ENCODE measurements at regions not wholly inside any gene's neighbourhood (a gene's known extent, or its start where the extent isn't known, plus 50 kb on each side); places are given as distances from the start of the nearest gene placed in this dataset.

DNA sequence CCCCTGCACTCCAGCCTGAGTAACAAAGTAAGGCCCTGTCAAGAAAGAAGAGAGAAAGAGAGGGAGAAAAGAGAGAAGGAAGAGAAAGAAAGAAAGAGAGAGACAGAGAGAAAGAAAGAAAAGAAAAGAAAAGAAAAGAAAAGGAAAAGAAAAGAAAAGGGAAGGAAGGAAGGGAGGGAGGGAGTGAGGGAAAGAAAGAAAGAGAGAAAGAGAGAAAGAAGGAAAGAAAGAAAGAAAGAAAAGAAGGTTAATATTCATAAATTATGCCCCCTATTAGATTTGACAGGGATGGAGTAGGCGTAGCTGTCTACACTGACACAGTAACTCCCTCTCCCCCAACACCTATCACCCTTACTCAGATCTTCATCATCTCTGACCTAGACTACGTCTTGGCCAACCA is 202.3 kb downstream of the SP3 start:
- no peak for DNase-seq (ENCODE audit: low read depth)
- H3K4me3 ChIP-seq (ENCODE audit: low read depth, low read length) = no peak overlapping the region
- TF ChIP-seq, protein P1, sequence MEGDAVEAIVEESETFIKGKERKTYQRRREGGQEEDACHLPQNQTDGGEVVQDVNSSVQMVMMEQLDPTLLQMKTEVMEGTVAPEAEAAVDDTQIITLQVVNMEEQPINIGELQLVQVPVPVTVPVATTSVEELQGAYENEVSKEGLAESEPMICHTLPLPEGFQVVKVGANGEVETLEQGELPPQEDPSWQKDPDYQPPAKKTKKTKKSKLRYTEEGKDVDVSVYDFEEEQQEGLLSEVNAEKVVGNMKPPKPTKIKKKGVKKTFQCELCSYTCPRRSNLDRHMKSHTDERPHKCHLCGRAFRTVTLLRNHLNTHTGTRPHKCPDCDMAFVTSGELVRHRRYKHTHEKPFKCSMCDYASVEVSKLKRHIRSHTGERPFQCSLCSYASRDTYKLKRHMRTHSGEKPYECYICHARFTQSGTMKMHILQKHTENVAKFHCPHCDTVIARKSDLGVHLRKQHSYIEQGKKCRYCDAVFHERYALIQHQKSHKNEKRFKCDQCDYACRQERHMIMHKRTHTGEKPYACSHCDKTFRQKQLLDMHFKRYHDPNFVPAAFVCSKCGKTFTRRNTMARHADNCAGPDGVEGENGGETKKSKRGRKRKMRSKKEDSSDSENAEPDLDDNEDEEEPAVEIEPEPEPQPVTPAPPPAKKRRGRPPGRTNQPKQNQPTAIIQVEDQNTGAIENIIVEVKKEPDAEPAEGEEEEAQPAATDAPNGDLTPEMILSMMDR (IDR thresholded peaks at IDR 0.05; ENCODE audit: insufficient read depth, low read length) = no peak

DNA sequence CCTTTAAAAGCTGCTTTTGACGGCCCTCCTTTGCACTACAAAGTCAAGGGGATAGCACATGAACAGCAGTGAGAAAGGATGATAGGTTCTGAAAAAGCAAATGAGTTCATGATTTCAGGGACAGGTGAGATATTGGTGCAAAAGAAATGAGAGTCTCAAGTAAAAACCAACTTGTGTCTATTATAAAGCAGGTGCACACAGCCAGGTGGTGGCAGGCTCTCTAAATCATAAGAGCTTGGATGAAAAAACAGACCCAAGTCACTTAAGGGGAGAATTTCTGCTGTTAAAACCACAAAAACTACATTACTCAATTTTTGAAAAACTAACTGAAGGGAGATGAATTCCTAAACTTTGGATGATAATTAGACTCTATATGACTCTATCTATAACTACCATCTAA is 201.5 kb downstream of the SP3 start:
- no peak for DNase-seq (ENCODE audit: low read depth)
- TF ChIP-seq, protein P1 (IDR thresholded peaks at IDR 0.05; ENCODE audit: insufficient read depth, low read length) = no peak
- H3K4me3 ChIP-seq (ENCODE audit: low read depth, low read length) = no peak overlapping the region

DNA sequence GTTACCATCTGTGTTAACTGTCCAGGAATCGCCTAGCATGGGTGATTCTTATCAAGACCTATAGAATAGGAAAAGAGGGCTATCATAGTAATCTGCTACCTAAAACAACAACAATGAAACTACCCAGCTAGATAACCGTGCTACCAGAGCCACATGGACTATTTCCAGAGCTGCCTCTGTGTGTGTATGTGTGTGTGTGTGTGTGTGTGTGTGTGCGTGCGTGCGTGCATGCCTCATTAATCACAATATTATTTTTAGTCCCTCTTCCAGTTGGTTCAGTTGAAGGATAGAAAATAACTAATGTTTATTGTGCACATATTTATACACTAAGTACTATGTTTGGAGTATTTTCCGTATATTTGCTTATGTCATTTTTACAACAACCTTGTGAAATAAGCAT is 201.1 kb downstream of the SP3 start:
- TF ChIP-seq, protein P1 (IDR thresholded peaks at IDR 0.05; ENCODE audit: insufficient read depth, low read length) = no peak
- DNase-seq (ENCODE audit: low read depth) = no peak
- H3K4me3 ChIP-seq (ENCODE audit: low read depth, low read length) = no peak overlapping the region

DNA sequence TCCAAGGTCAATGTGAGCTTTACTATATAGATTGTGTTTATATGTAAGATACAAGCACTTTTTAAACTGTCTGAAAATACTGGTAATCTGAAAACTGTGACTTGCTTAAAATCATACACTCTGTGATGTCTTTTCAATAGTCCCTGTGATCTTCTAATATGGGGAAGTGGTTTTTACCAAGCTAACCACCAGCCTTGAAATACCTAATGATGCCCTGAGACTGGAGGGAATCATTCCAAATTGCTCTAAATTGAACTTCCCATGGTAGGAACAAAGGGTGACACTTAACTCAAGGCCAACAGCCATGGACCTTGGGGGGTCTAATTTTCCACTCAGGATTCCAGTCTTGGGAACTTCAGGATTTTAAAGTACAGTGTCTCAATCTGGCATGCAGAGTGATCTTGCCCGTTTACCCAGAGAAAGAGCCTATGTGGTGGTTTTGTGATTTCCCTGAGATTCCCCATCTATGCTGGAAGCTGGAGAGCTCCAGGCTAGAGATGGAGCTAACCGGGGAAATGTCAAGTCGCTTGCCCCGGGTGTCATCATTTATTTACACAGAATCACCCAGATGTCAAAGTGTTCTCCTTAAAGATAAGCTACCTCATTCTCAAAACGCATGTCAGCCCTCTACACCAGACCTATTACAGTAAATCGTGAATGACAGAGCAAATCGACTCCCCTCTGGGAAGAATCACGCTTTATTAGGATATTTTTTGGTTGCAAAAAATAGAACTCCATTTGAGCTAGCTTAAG is 198.5 kb downstream of the SP3 start:
- no peak for DNase-seq (ENCODE audit: low read depth)
- TF ChIP-seq, protein P1 (IDR thresholded peaks at IDR 0.05; ENCODE audit: insufficient read depth, low read length) = no peak
- no peak overlapping the region for H3K4me3 ChIP-seq (ENCODE audit: low read depth, low read length)

DNA sequence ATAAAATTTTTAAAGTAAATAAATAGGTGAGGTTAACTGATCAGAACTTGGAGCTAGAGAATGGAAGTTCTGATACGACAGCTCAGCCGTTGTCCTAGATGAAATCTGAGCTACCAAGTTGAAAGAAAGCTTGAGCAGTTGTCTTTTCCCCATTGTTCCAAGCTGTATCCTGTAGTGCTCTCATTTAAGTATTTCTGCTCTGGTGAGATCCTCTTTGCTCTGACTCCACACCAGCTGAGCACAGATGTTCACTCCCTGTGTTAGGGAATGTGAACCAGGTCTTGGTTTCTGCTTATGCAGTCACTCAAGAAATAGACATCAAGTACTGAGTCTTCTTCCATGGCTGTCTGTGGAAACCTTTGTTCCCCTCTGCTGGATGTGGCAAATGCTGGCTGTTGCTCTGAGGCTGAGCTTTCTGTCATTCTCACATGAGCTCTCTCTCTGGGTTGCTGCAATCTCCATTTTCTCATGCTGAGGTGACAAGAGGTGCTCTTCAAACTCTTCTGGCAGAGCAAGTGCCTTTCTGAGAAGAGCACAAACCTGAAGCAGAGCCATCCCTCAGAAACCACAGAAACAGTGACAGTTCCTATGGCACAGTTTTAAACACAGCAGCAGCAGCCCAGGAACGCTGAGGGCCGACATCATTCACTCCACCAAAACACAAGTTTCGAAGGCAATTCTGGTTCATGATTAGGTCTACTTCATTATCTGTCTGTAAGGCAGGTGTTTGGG is 194.1 kb downstream of the SP3 start:
- DNase-seq (ENCODE audit: low read depth) = no peak
- TF ChIP-seq, protein P1 (IDR thresholded peaks at IDR 0.05; ENCODE audit: insufficient read depth, low read length) = no peak
- no peak overlapping the region for H3K4me3 ChIP-seq (ENCODE audit: low read depth, low read length)

DNA sequence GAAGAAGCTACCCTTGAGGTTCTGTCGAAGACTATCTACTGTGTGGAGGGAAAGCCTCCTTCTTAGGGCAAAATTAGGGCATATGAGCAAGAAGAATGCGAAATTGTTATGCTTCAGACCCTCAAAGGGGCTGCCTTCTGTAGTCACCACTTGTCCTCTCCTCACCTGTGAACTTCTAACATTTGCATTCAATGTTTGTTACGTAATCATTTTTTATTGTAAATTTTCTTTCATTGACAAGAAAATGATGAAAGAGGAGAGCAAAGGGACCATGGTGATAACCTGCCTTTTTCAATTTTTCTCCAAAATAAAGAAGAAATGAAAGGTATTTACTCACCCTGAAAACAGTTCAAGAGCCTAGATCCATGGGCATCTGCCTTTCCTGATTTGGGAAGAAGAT is 193.0 kb downstream of the SP3 start:
- H3K4me3 ChIP-seq (ENCODE audit: low read depth, low read length) = no peak overlapping the region
- DNase-seq (ENCODE audit: low read depth) = no peak
- TF ChIP-seq, protein P1 (IDR thresholded peaks at IDR 0.05; ENCODE audit: insufficient read depth, low read length) = no peak
